Bronchial epithelial cell (primary cell): ENCODE measurements at regions not wholly inside any gene's neighbourhood (a gene's known extent, or its start where the extent isn't known, plus 50 kb on each side); places are given as distances from the start of the nearest gene placed in this dataset.

ENCODE experiments used
- DNase-seq: peaks from one replicate; pipeline ENCODE4 v3.0.0-alpha.2; 2010; ENCODE audit warnings: low read depth
- FAIRE-seq: peaks from 2 replicates; lab custom pipeline; 2011; peaks lifted over from hg19 to GRCh38; lab: Jason Lieb, UNC
- H3K27me3 ChIP-seq: 2 replicates; pipeline ENCODE4 v1.5.1; 2011; ENCODE audit warnings: low read length; ENCODE audit not compliant: control insufficient read depth, insufficient read depth
- H3K36me3 ChIP-seq: 2 replicates; pipeline ENCODE4 v1.5.1; 2011; ENCODE audit warnings: low read length; ENCODE audit not compliant: control insufficient read depth, insufficient read depth
- H3K4me3 ChIP-seq: 2 replicates; pipeline ENCODE4 v1.5.1; 2011; ENCODE audit warnings: mild to moderate bottlenecking, low read depth, low read length, control low read depth
- TF ChIP-seq, protein P1 (sequence below): IDR thresholded peaks from 2 replicates; pipeline ENCODE4 v1.5.1; 2011; ENCODE audit warnings: mild to moderate bottlenecking, moderate library complexity, low read length, control low read depth, inconsistent platforms; ENCODE audit not compliant: insufficient read depth, severe bottlenecking

DNA sequence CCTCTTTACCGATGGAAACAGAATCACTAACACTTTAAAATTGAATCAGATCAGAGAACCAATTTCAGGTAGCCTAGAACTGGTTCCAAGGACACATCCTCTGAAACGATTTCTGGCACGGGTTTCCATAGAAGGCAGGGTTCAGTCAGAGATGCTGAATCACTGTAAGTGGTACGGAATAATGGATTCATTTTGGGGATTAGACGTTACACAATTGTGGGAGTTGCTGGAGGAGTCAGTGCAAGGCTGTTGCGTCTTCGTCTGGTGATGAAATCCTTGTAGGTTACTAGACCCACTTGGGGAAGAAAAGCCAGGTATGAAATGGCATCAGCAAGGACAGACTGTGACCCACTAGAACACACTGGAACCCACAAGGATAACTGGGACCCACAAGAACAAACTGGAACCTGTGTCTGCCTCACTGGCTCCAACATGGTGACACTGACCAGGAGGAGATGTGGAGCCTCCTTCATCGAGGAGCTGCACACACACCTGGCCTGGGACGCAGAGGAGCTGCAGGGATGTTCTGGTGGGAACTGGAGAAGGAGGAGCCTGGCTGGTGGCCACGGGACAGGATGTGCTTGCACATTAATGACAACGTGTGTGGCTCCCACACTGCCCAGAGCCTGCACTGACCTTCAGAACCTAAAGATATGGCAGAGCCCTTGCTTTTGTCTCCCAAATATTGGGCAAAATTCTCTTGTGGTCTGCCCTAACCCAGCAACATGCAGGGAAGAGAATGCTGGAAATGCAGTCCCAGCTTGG lies 105.1 kb downstream of the TRAPPC11 start:
- H3K36me3 ChIP-seq = no peaks in the 10 kb centered on the region
- H3K4me3 ChIP-seq = no peak overlapping the region
- no peak for DNase-seq
- H3K27me3 ChIP-seq = no peaks in the 10 kb centered on the region
- no peak for FAIRE-seq
- TF ChIP-seq, protein P1, sequence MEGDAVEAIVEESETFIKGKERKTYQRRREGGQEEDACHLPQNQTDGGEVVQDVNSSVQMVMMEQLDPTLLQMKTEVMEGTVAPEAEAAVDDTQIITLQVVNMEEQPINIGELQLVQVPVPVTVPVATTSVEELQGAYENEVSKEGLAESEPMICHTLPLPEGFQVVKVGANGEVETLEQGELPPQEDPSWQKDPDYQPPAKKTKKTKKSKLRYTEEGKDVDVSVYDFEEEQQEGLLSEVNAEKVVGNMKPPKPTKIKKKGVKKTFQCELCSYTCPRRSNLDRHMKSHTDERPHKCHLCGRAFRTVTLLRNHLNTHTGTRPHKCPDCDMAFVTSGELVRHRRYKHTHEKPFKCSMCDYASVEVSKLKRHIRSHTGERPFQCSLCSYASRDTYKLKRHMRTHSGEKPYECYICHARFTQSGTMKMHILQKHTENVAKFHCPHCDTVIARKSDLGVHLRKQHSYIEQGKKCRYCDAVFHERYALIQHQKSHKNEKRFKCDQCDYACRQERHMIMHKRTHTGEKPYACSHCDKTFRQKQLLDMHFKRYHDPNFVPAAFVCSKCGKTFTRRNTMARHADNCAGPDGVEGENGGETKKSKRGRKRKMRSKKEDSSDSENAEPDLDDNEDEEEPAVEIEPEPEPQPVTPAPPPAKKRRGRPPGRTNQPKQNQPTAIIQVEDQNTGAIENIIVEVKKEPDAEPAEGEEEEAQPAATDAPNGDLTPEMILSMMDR = no peak

DNA sequence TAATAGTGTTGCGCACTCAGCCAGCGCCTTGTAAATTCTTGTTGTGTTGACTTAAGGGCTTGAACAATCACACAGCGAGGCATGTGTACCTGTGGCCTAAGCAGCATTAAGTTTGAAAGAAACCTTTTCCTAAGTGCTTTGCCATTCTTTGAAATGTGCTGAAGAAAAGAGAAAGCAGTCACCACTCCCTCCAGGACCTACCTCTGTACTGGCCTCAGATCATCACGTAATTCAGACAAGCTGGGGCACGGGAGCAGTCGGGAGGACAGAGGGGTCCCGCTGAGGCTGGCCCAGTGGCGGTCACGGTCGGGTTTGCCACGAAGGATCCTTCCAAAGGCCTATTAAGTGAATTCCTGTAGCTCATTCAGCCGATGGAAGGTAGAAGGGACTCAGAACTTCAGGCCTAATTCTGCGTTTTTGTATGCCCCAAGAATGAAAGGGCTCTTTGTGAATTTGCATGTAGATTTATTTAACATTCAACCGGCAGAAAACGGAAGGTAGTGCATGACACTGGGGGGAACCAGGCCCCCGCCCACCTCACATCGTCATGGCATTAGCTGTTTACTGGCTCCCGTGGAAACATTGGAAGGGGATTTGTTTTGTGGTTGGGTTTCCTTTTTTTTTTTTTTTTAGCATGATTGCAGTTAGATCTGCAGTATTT lies 106.3 kb downstream of the TRAPPC11 start:
- FAIRE-seq (no peak), DNase-seq (peak; percentile 44)
- Histone ChIP-seq H3K4me3 (no peak overlapping the region), H3K36me3 (no peaks in the 10 kb centered on the region), H3K27me3 (no peaks in the 10 kb centered on the region)
- TF ChIP-seq, protein P1 = no peak

DNA sequence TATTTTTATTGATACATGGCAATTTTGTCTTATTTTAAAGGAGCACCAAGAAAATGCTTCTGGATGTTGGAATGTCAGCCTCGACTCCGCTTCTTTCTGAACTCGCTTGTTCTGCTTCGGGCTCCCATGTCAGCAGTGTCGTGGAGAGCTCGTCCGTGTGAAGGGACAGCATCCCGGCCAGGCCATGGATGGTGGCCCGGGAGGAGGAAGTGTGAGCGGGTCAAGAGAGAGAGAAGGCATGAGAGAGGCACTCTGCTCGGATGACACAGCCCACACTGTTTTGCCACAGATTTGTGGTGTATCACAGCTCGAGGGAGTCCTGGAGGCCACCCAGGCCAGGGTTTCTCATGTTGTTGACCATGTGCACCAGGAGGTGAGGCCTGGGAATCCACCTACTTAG lies 107.0 kb downstream of the TRAPPC11 start:
- Histone ChIP-seq H3K36me3 (no peaks in the 10 kb centered on the region), H3K4me3 (no peak overlapping the region), H3K27me3 (no peaks in the 10 kb centered on the region)
- no peak for DNase-seq
- TF ChIP-seq, protein P1 = no peak
- FAIRE-seq = no peak

DNA sequence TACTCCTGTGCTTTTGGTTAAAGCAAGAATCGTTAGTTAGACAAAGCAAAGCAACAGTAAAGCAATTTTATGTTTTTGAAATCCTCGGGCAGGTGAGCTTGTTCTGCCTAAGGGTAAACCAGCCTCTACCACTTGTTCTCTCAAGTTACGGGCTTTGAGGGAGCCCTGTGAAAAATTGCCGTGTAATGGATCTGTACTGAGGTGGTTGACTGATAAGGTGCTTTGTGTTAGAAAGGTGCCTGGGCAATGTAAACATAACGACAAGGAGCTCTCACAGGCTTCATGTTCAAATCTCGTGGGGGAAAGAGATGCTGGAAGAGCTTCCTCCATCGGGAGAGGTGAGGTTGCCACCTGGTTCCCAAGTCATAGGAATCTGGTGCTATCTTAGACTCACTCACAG lies 111.8 kb downstream of the TRAPPC11 start:
- no peaks in the 10 kb centered on the region for H3K36me3 ChIP-seq
- FAIRE-seq (no peak), DNase-seq (no peak)
- H3K4me3 ChIP-seq = no peak overlapping the region
- TF ChIP-seq, protein P1 = no peak
- H3K27me3 ChIP-seq = no peaks in the 10 kb centered on the region

DNA sequence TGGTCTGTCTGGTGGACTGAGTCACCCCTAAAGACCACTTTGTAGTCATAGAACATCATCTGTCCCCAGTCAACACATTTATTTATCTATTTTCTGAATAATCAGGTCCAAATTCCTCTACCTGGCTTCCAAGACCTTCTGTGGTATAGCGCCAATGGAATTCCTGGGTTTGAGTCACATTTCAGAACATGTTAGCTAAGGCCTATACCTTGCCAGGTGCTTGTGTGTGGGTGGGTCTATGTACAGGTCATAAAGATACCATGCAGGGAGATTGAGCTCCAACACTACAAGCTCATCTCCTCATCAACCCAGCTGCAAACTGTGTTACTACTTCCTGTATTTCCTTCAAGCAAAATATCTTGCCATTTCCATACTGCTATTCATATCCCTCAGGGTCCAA lies 113.3 kb downstream of the TRAPPC11 start:
- DNase-seq (peak; percentile 60), FAIRE-seq (no peak)
- TF ChIP-seq, protein P1 = no peak
- Histone ChIP-seq H3K27me3 (no peaks in the 10 kb centered on the region), H3K4me3 (no peak overlapping the region), H3K36me3 (no peaks in the 10 kb centered on the region)

DNA sequence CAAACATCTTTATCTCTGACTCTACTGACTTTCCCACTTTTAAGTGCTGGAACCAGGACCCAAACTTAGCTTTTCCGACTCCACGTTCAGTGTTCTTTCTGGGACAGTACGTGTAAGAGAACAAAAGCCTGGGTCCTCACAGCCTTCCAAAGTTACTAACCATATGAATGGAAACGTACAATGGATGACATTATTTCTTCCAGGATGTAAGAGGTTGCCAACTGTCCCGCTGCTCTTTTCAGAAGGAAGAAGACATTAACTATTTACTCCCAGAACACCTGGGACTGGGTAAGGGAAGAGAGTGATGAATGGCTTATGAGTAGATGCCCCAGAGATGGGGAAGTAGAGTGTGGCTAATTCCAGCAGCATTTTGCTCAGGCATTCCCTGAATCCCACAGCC lies 114.7 kb downstream of the TRAPPC11 start:
- DNase-seq (no peak), FAIRE-seq (no peak)
- Histone ChIP-seq H3K36me3 (no peaks in the 10 kb centered on the region), H3K4me3 (no peak overlapping the region), H3K27me3 (no peaks in the 10 kb centered on the region)
- TF ChIP-seq, protein P1 = no peak
